Astrocyte (in vitro differentiated cells and primary cell): ENCODE measurements at regions not wholly inside any gene's neighbourhood (a gene's known extent, or its start where the extent isn't known, plus 50 kb on each side); places are given as distances from the start of the nearest gene placed in this dataset.

Source experiments
- CTCF ChIP-seq: IDR thresholded peaks from 2 replicates; pipeline ENCODE4 v1.5.1; 2011; ENCODE audit warnings: low read depth, mild to moderate bottlenecking, inconsistent platforms, low read length, moderate library complexity; ENCODE audit not compliant: insufficient read depth
- EZH2 ChIP-seq: IDR thresholded peaks from 2 replicates; pipeline ENCODE4 v1.6.1; 2012; ENCODE audit warnings: mild to moderate bottlenecking, low read length, inconsistent platforms; ENCODE audit not compliant: insufficient read depth

GRCh38 chr6:100136590-100136989 is 142.6 kb upstream of the MCHR2 start:
- TF ChIP-seq CTCF (no peak), EZH2 (no peak)
